HEK293 (cell line): ENCODE measurements at regions not wholly inside any gene's neighbourhood (a gene's known extent, or its start where the extent isn't known, plus 50 kb on each side); places are given as distances from the start of the nearest gene placed in this dataset.

Experiments used
- AEBP2 ChIP-seq: fragments of 450-650 bp; formaldehyde crosslinking; IDR thresholded peaks from 2 replicates; pipeline ENCODE4 v1.5.1; 2016; ENCODE audit warnings: missing biosample characterization, missing genetic modification characterization, borderline replicate concordance
- CTCF ChIP-seq: fragments of 450-650 bp; formaldehyde crosslinking; IDR thresholded peaks from 2 replicates; pipeline ENCODE4 v1.5.1; 2016; ENCODE audit warnings: missing biosample characterization, missing genetic modification characterization
- GFI1B ChIP-seq: fragments of 450-650 bp; formaldehyde crosslinking; IDR thresholded peaks from 2 replicates; pipeline ENCODE4 v1.5.1; 2016; ENCODE audit warnings: missing biosample characterization, missing genetic modification characterization
- TRIM28 ChIP-seq: IDR thresholded peaks from 2 replicates; pipeline ENCODE4 v1.6.1; 2011; ENCODE audit warnings: low read length, control low read depth, borderline replicate concordance
- ZNF521 ChIP-seq: fragments of 450-650 bp; formaldehyde crosslinking; IDR thresholded peaks from 2 replicates; pipeline ENCODE4 v1.5.1; 2017; ENCODE audit warnings: missing biosample characterization, mild to moderate bottlenecking, missing genetic modification characterization
- ZNF623 ChIP-seq: fragments of 450-650 bp; formaldehyde crosslinking; IDR thresholded peaks from 2 replicates; pipeline ENCODE4 v1.5.1; 2016; ENCODE audit warnings: missing biosample characterization, missing genetic modification characterization
- ZNF785 ChIP-seq: fragments of 450-650 bp; formaldehyde crosslinking; IDR thresholded peaks from 2 replicates; pipeline ENCODE4 v1.5.1; 2016; ENCODE audit warnings: missing biosample characterization, missing genetic modification characterization
- TF ChIP-seq, protein P1 (sequence below): fragments of 450-650 bp; formaldehyde crosslinking; IDR thresholded peaks from 2 replicates; pipeline ENCODE4 v1.5.1; 2016; ENCODE audit warnings: missing biosample characterization, missing genetic modification characterization, low read depth

GRCh38 chr3:157585386-157585785, 82.2 kb upstream of the VEPH1 start:
- TF ChIP-seq ZNF623 (no peak), CTCF (tag by site-specific recombination) (no peak), AEBP2 (tag by site-specific recombination) (no peak), ZNF521 (tag by site-specific recombination) (no peak), GFI1B (tag by site-specific recombination) (no peak), ZNF785 (tag by site-specific recombination) (no peak), TRIM28 (no peak)
- TF ChIP-seq, protein P1, sequence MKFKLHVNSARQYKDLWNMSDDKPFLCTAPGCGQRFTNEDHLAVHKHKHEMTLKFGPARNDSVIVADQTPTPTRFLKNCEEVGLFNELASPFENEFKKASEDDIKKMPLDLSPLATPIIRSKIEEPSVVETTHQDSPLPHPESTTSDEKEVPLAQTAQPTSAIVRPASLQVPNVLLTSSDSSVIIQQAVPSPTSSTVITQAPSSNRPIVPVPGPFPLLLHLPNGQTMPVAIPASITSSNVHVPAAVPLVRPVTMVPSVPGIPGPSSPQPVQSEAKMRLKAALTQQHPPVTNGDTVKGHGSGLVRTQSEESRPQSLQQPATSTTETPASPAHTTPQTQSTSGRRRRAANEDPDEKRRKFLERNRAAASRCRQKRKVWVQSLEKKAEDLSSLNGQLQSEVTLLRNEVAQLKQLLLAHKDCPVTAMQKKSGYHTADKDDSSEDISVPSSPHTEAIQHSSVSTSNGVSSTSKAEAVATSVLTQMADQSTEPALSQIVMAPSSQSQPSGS (tag by site-specific recombination): no peak
